Neural cell (in vitro differentiated cells): ENCODE measurements at regions not wholly inside any gene's neighbourhood (a gene's known extent, or its start where the extent isn't known, plus 50 kb on each side); places are given as distances from the start of the nearest gene placed in this dataset.

ENCODE experiments used
- H2AFZ ChIP-seq: fragments of 200-600, 300-800 bp; sonication (generic), shearing (Covaris generic); 2 replicates; pipeline ENCODE4 v1.6.0; 2014; ENCODE audit warnings: low read depth, mild to moderate bottlenecking, antibody characterized with exemption, low read length, moderate library complexity
- H3F3A ChIP-seq: fragments of 200-600 bp; shearing (Covaris generic); 2 replicates; pipeline ENCODE4 v1.6.1; 2016; ENCODE audit warnings: mild to moderate bottlenecking, moderate library complexity, mixed read lengths, antibody characterized with exemption, low read length; ENCODE audit not compliant: insufficient read depth, poor library complexity, severe bottlenecking
- H3K27ac ChIP-seq: fragments of 200-600, 300-800 bp; sonication (generic), shearing (Covaris generic); 2 replicates; pipeline ENCODE4 v1.5.1; 2014; ENCODE audit warnings: mild to moderate bottlenecking, low read length, moderate library complexity
- H3K27me3 ChIP-seq: fragments of 300-800, 200-600 bp; sonication (generic), shearing (Covaris generic); 2 replicates; pipeline ENCODE4 v1.6.0; 2014; ENCODE audit warnings: mild to moderate bottlenecking, low read depth, low read length, moderate library complexity; ENCODE audit not compliant: insufficient read depth
- H3K36me3 ChIP-seq: fragments of 300-800, 200-600 bp; sonication (generic), shearing (Covaris generic); 2 replicates; pipeline ENCODE4 v1.5.1; 2014; ENCODE audit warnings: mild to moderate bottlenecking, antibody characterized with exemption, low read length, moderate library complexity; ENCODE audit not compliant: insufficient read depth
- H3K4me2 ChIP-seq: fragments of 300-800, 200-600 bp; sonication (generic), shearing (Covaris generic); 2 replicates; pipeline ENCODE4 v1.6.0; 2014; ENCODE audit warnings: mild to moderate bottlenecking, low read length
- H3K4me3 ChIP-seq: fragments of 300-800, 200-600 bp; sonication (generic), shearing (Covaris generic); 2 replicates; pipeline ENCODE4 v1.5.1; 2014; ENCODE audit warnings: mild to moderate bottlenecking, low read length, moderate library complexity
- H3K79me2 ChIP-seq: fragments of 200-600 bp; shearing (Covaris generic); replicated peaks from 2 replicates; pipeline ENCODE4 v1.6.0; 2014; ENCODE audit warnings: mild to moderate bottlenecking, low read length, moderate library complexity; ENCODE audit not compliant: insufficient read depth
- H3K9ac ChIP-seq: fragments of 300-800, 200-600 bp; sonication (generic), shearing (Covaris generic); 2 replicates; pipeline ENCODE4 v1.6.1; 2016; ENCODE audit warnings: mild to moderate bottlenecking, low read length, mixed read lengths
- H3K9me2 ChIP-seq: fragments of 200-600 bp; shearing (Covaris generic); 2 replicates; pipeline ENCODE4 v1.6.1; 2016; ENCODE audit warnings: mild to moderate bottlenecking, low read length, mixed read lengths; ENCODE audit not compliant: insufficient read depth
- H3K9me3 ChIP-seq: fragments of 200-600, 300-800 bp; sonication (generic), shearing (Covaris generic); 2 replicates; pipeline ENCODE4 v1.6.1; 2016; ENCODE audit warnings: mild to moderate bottlenecking, mixed run types, low read length, moderate library complexity, mixed read lengths
- H4K20me1 ChIP-seq: fragments of 200-600 bp; shearing (Covaris generic); 2 replicates; pipeline ENCODE4 v1.6.1; 2016; ENCODE audit warnings: mild to moderate bottlenecking, mixed run types; ENCODE audit not compliant: insufficient read depth
- CTCF ChIP-seq: fragments of 450-650 bp; IDR thresholded peaks from 2 replicates; pipeline ENCODE4 v1.5.1; 2014; ENCODE audit warnings: antibody characterized with exemption, mild to moderate bottlenecking, moderate library complexity; ENCODE audit not compliant: poor library complexity, severe bottlenecking
- EP300 ChIP-seq: fragments of 450-650 bp; conservative IDR thresholded peaks from 2 replicates; pipeline ENCODE4 v1.6.1; 2014; ENCODE audit warnings: antibody characterized with exemption, mild to moderate bottlenecking, moderate library complexity; ENCODE audit not compliant: poor library complexity, severe bottlenecking
- EZH2 ChIP-seq: fragments of 200-600, 300-800 bp; shearing (Covaris generic), sonication (generic); IDR thresholded peaks from 2 replicates; pipeline ENCODE4 v1.6.1; 2014; ENCODE audit warnings: antibody characterized with exemption, low read length, borderline replicate concordance, mild to moderate bottlenecking; ENCODE audit not compliant: insufficient read depth, poor library complexity, severe bottlenecking
- MXI1 ChIP-seq: fragments of 450-650 bp; conservative IDR thresholded peaks from 2 replicates; pipeline ENCODE4 v1.6.1; 2014; ENCODE audit warnings: antibody characterized with exemption, mild to moderate bottlenecking; ENCODE audit not compliant: poor library complexity, severe bottlenecking
- POLR2AphosphoS5 ChIP-seq: IDR thresholded peaks from 2 replicates; pipeline ENCODE4 v1.6.1; 2012
- RAD21 ChIP-seq: fragments of 450-650 bp; conservative IDR thresholded peaks from 2 replicates; pipeline ENCODE4 v1.6.1; 2014; ENCODE audit warnings: antibody characterized with exemption, mild to moderate bottlenecking, moderate library complexity
- REST ChIP-seq: IDR thresholded peaks from 2 replicates; pipeline ENCODE4 v1.6.1; 2012; ENCODE audit warnings: borderline replicate concordance
- SMC3 ChIP-seq: fragments of 450-650 bp; conservative IDR thresholded peaks from 2 replicates; pipeline ENCODE4 v1.6.1; 2014; ENCODE audit warnings: antibody characterized with exemption, mild to moderate bottlenecking, moderate library complexity; ENCODE audit not compliant: poor library complexity
- TAF1 ChIP-seq: IDR thresholded peaks from 2 replicates; pipeline ENCODE4 v1.6.1; 2012; ENCODE audit warnings: low read depth

- Histone ChIP-seq H3K27me3 (no peaks in the 10 kb centered on the region), H3K27ac (no peak overlapping the region), H3K9me2 (no peaks in the 10 kb centered on the region), H3K4me2 (no peak overlapping the region), H3K9me3 (no peaks in the 10 kb centered on the region), H2AFZ (no peak overlapping the region), H3K79me2 (no peaks in the 10 kb centered on the region), H3F3A (no peaks in the 10 kb centered on the region), H3K36me3 (no peaks in the 10 kb centered on the region), H4K20me1 (no peaks in the 10 kb centered on the region), H3K9ac (no peak overlapping the region), H3K4me3 (no peak overlapping the region)
- TF ChIP-seq SMC3 (no peak), RAD21 (no peak), REST (no peak), POLR2AphosphoS5 (no peak), EZH2 (no peak), MXI1 (no peak), TAF1 (no peak), CTCF (no peak), EP300 (no peak)
Observed at GRCh38 chr11:26268980-26269660, 62.8 kb upstream of the ANO3 start.

GRCh38 chr11:26271666-26272065 lies 60.3 kb upstream of the ANO3 start:
- no peaks in the 10 kb centered on the region for H3F3A ChIP-seq
- no peak overlapping the region for H3K4me3 ChIP-seq
- no peak overlapping the region for H2AFZ ChIP-seq
- no peaks in the 10 kb centered on the region for H3K79me2 ChIP-seq
- H3K4me2 ChIP-seq = no peak overlapping the region
- no peaks in the 10 kb centered on the region for H3K9me3 ChIP-seq
- no peak overlapping the region for H3K27ac ChIP-seq
- TF ChIP-seq EP300 = no peak
- no peaks in the 10 kb centered on the region for H3K9me2 ChIP-seq
- H3K27me3 ChIP-seq = no peaks in the 10 kb centered on the region
- no peak overlapping the region for H3K9ac ChIP-seq
- H3K36me3 ChIP-seq = no peaks in the 10 kb centered on the region
- no peaks in the 10 kb centered on the region for H4K20me1 ChIP-seq
